Spleen (tissue), 11 donors: ENCODE measurements at regions not wholly inside any gene's neighbourhood (a gene's known extent, or its start where the extent isn't known, plus 50 kb on each side); places are given as distances from the start of the nearest gene placed in this dataset.
A peak's percentile ranks its signal among the peaks of the same experiment; 100 is the strongest.

Experiments used
- DNase-seq: peaks from one replicate; pipeline ENCODE4 v3.0.0-alpha.2; 2020
- H3K27ac ChIP-seq, 8 donors: fragments of 200-600 bp; sonication (generic) in 7 of 8; 1 replicate in 4 of 8; 2 replicates in 4 of 8; pipeline versions ENCODE4 v1.5.0 to v1.8.0; 2016 to 2021; ENCODE audit warnings: inconsistent platforms in 4 of 8, mild to moderate bottlenecking in 4 of 8, moderate library complexity in 1 of 8
- H3K27me3 ChIP-seq, 7 donors: fragments of 200-600 bp; sonication (generic) in 6 of 7; replicated peaks in 1 of 7; 1 replicate in 4 of 7; 2 replicates in 3 of 7; pipeline versions ENCODE4 v1.5.0 to v1.8.0; 2016 to 2021; ENCODE audit warnings: inconsistent platforms in 3 of 7, mild to moderate bottlenecking in 1 of 7
- H3K36me3 ChIP-seq, 6 donors: fragments of 200-600 bp; sonication (generic) in 5 of 6; 1 replicate in 4 of 6; 2 replicates in 2 of 6; pipeline versions ENCODE4 v1.5.0 to v1.8.0; 2016 to 2021; ENCODE audit warnings: inconsistent platforms in 2 of 6
- H3K4me1 ChIP-seq, 6 donors: fragments of 200-600 bp; sonication (generic) in 5 of 6; 1 replicate in 3 of 6; 2 replicates in 3 of 6; pipeline versions ENCODE4 v1.5.0 to v1.8.0; 2016 to 2021; ENCODE audit warnings: inconsistent platforms in 3 of 6
- H3K4me3 ChIP-seq, 8 donors: fragments of 200-600 bp; sonication (generic) in 7 of 8; 1 replicate in 4 of 8; 2 replicates in 4 of 8; pipeline versions ENCODE4 v1.5.0 to v1.8.0; 2016 to 2021; ENCODE audit warnings: inconsistent platforms in 4 of 8, mild to moderate bottlenecking in 4 of 8, moderate library complexity in 2 of 8
- H3K9me3 ChIP-seq, 8 donors: fragments of 200-600 bp; sonication (generic) in 7 of 8; 1 replicate in 4 of 8; 2 replicates in 4 of 8; pipeline versions ENCODE4 v1.5.0 to v1.8.0; 2016 to 2021; ENCODE audit warnings: inconsistent platforms in 4 of 8
- POLR2A ChIP-seq, 3 donors: fragments of 450-650 bp; IDR thresholded peaks; one replicate each; pipeline ENCODE4 v1.5.1; 2017; ENCODE audit warnings: antibody characterized with exemption in 3 of 3, mild to moderate bottlenecking in 1 of 3
- POLR2AphosphoS5 ChIP-seq, 3 donors: sonication (generic); formaldehyde crosslinking; IDR thresholded peaks; one replicate each; pipeline ENCODE4 v1.5.1; 2017; ENCODE audit warnings: antibody characterized with exemption in 3 of 3
- WGBS, 5 donors: extraction: QIAGEN DNeasy Blood & Tissue Kit in 3 of 5; methylation state at CpG; one replicate each; pipeline versions ENCODE4 v1.1.5 to v1.1.7; 2013 to 2018; 5-methylcytosine and 5-hydroxymethylcytosine counted together
- intact Hi-C: fragments of 100-400 bp; cut with DNase I; formaldehyde crosslinking; loops from one replicate; pipeline ENCODE4 v1.15.0; 2023; ENCODE audit warnings: low total_unique reads
- TF ChIP-seq, protein P1 (sequence below), 11 experiments: fragments of 200-600 bp in 7 of 11; fragments of 450-650 bp in 4 of 11; sonication (generic) in 4 of 11; IDR thresholded peaks in 8 of 11; conservative IDR thresholded peaks in 3 of 11; 1 replicate in 7 of 11; 2 replicates in 4 of 11; pipeline versions ENCODE4 v1.4.0 to v1.8.0; 2016 to 2021; ENCODE audit warnings: antibody characterized with exemption in 11 of 11, inconsistent platforms in 4 of 11, mild to moderate bottlenecking in 1 of 11
- donor health status: healthy with polysubstance abuse.
- donor health status: DM: no; HTN: no; CAD: no; lungs with moderate emphysema.
- donor health status: DM: no; HTN: no; CAD: no.
- donor health status: Bipolar disorder and iron deficiency.
- donor health status: healthy.
- donor health status: DM: no; HTN: no; CAD: no.
- donor health status: DM: yes; HTN: yes; CAD: no.

GRCh38 chr9:105841562-105841961 lies 147.2 kb downstream of the TMEM38B start:
- no peak overlapping the region for H3K27ac ChIP-seq
- H3K36me3 ChIP-seq: no peaks in the 10 kb centered on the region
- intact Hi-C loops: no loop called here
- no peak for DNase-seq
- H3K9me3 ChIP-seq: no peaks in the 10 kb centered on the region
- no peak overlapping the region for H3K4me3 ChIP-seq
- TF ChIP-seq, protein P1, sequence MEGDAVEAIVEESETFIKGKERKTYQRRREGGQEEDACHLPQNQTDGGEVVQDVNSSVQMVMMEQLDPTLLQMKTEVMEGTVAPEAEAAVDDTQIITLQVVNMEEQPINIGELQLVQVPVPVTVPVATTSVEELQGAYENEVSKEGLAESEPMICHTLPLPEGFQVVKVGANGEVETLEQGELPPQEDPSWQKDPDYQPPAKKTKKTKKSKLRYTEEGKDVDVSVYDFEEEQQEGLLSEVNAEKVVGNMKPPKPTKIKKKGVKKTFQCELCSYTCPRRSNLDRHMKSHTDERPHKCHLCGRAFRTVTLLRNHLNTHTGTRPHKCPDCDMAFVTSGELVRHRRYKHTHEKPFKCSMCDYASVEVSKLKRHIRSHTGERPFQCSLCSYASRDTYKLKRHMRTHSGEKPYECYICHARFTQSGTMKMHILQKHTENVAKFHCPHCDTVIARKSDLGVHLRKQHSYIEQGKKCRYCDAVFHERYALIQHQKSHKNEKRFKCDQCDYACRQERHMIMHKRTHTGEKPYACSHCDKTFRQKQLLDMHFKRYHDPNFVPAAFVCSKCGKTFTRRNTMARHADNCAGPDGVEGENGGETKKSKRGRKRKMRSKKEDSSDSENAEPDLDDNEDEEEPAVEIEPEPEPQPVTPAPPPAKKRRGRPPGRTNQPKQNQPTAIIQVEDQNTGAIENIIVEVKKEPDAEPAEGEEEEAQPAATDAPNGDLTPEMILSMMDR (IDR thresholded peaks at IDR 0.05 in 8 of 11, conservative IDR thresholded peaks at IDR 0.05 in 3 of 11): no peak
- no peak for TF ChIP-seq POLR2AphosphoS5 (IDR thresholded peaks at IDR 0.05)
- TF ChIP-seq POLR2A (IDR thresholded peaks at IDR 0.05): no peak
- H3K4me1 ChIP-seq: no peaks in the 10 kb centered on the region
- H3K27me3 ChIP-seq: no peaks in the 10 kb centered on the region
- WGBS, 5 donors: 72 to 84% (median 76%) methylated on average over 1 of the region's 1 CpG

GRCh38 chr9:105842023-105842644 lies 147.8 kb downstream of the TMEM38B start:
- Histone ChIP-seq H3K4me3 (no peak overlapping the region), H3K27ac (no peak overlapping the region), H3K9me3 (no peaks in the 10 kb centered on the region), H3K27me3 (no peaks in the 10 kb centered on the region), H3K4me1 (no peaks in the 10 kb centered on the region), H3K36me3 (no peaks in the 10 kb centered on the region)
- TF ChIP-seq, protein P1 (IDR thresholded peaks at IDR 0.05 in 8 of 11, conservative IDR thresholded peaks at IDR 0.05 in 3 of 11): peak; percentile 40 to 76 (median 68)
- TF ChIP-seq POLR2A (IDR thresholded peaks at IDR 0.05): no peak
- TF ChIP-seq POLR2AphosphoS5 (IDR thresholded peaks at IDR 0.05): no peak
- intact Hi-C loops: no loop called here
- no peak for DNase-seq
- 48 to 60% (median 58%) methylated on average over 4 of the region's 4 CpGs for WGBS, 5 donors

DNA sequence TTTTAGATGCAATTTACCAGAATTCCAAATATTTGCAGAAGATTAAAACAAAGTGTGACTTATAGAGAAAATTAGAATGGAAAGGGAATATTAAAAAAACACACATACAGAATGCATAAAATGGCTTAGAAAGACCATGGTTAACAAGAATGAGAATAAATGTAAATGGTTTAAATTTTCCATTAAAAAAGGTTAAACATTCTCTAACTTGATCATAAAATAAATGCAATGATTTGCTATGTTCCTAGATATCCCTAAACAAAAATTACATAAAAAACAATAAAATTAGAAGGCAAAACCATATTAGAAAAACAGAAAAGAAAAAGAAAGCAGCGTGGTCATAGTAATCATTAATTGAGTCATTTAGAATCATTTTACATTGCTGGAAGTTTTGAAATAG lies 152.5 kb downstream of the TMEM38B start:
- Histone ChIP-seq H3K4me1 (no peaks in the 10 kb centered on the region), H3K36me3 (no peaks in the 10 kb centered on the region), H3K4me3 (no peak overlapping the region), H3K27ac (no peak overlapping the region), H3K27me3 (no peaks in the 10 kb centered on the region), H3K9me3 (no peaks in the 10 kb centered on the region)
- TF ChIP-seq, protein P1 (IDR thresholded peaks at IDR 0.05 in 8 of 11, conservative IDR thresholded peaks at IDR 0.05 in 3 of 11): no peak
- TF ChIP-seq POLR2A (IDR thresholded peaks at IDR 0.05) (no peak), POLR2AphosphoS5 (IDR thresholded peaks at IDR 0.05) (no peak)
- WGBS, 5 donors: 74 to 92% (median 83%) methylated on average over 1 of the region's 1 CpG
- no peak for DNase-seq
- intact Hi-C loops: no loop called here

DNA sequence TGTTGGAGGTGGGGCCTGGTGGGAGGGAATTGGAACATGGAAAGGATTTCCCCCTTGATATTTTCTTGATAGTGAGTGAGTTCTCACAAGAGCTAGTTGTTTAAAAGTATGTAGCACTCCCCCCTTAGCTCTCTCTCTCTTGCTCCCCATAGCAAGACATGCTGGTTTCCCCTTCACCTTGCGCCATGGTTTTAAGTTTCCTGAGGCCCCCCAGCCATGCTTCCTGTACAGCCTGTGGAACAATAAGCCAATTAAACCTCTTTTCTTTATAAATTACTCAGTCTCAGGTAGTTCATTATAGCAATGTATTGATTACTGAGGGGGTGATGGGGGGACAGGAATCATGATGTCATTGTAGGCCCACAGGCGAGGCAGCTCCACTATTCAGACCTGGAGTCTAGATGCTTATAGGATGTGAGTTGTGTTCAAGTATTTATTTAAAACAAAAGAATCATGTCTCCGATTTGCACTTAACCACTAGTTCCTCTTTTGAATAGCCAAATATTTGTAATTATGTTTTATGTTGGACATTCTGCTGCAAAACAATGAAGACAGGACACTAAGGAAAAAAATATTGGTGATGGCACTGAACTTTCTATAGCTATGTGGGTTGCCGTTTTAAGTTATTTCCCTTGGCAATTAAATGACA lies 156.6 kb downstream of the TMEM38B start:
- WGBS, 5 donors: 44 to 62% (median 50%) methylated on average over 4 of the region's 4 CpGs
- no peaks in the 10 kb centered on the region for H3K36me3 ChIP-seq
- peaks cover 0 to 9% (median 0%) of the 10 kb centered on the region in 8 donors for H3K9me3 ChIP-seq
- no peak overlapping the region for H3K4me3 ChIP-seq
- TF ChIP-seq POLR2AphosphoS5 (IDR thresholded peaks at IDR 0.05) (no peak), POLR2A (IDR thresholded peaks at IDR 0.05) (no peak)
- TF ChIP-seq, protein P1 (IDR thresholded peaks at IDR 0.05 in 8 of 11, conservative IDR thresholded peaks at IDR 0.05 in 3 of 11): no peak
- H3K27me3 ChIP-seq: no peaks in the 10 kb centered on the region
- H3K27ac ChIP-seq: no peak overlapping the region
- no peaks in the 10 kb centered on the region for H3K4me1 ChIP-seq
- intact Hi-C loops: no loop called here
- DNase-seq: no peak
